Hindlimb muscle (tissue), 1 donor: ENCODE measurements at regions not wholly inside any gene's neighbourhood (a gene's known extent, or its start where the extent isn't known, plus 50 kb on each side); places are given as distances from the start of the nearest gene placed in this dataset.

Source experiments
- DNase-seq: peaks from one replicate; pipeline ENCODE4 v3.0.0-alpha.2; 2013

- no peak for DNase-seq
Measured at GRCh38 chr1:106185089-106185488, 871.4 kb upstream of the PRMT6 start.

- no peak for DNase-seq
Measured at GRCh38 chr1:106189780-106190179, 866.7 kb upstream of the PRMT6 start.

GRCh38 chr1:106194206-106194605, 862.3 kb upstream of the PRMT6 start:
- no peak for DNase-seq

- DNase-seq: no peak
Measured at GRCh38 chr1:106200711-106201110, 855.8 kb upstream of the PRMT6 start.

GRCh38 chr1:106207185-106207584, 849.3 kb upstream of the PRMT6 start:
- no peak for DNase-seq

GRCh38 chr1:106217765-106218164, 838.7 kb upstream of the PRMT6 start:
- no peak for DNase-seq

- DNase-seq: no peak
Measured at GRCh38 chr1:106222403-106222802, 834.1 kb upstream of the PRMT6 start.

GRCh38 chr1:106223213-106223612, 833.3 kb upstream of the PRMT6 start:
- no peak for DNase-seq

- no peak for DNase-seq
Measured at GRCh38 chr1:106224426-106224825, 832.0 kb upstream of the PRMT6 start.

GRCh38 chr1:106225403-106225802, 831.1 kb upstream of the PRMT6 start:
- DNase-seq: no peak

GRCh38 chr1:106226550-106226949, 829.9 kb upstream of the PRMT6 start:
- DNase-seq: no peak

- DNase-seq: peak; percentile 8
Measured at GRCh38 chr1:106232128-106232527, 824.3 kb upstream of the PRMT6 start.

GRCh38 chr1:106233511-106233910, 823.0 kb upstream of the PRMT6 start:
- no peak for DNase-seq

GRCh38 chr1:106249365-106249764, 807.1 kb upstream of the PRMT6 start:
- DNase-seq: no peak

GRCh38 chr1:106249810-106250209, 806.7 kb upstream of the PRMT6 start:
- no peak for DNase-seq

- no peak for DNase-seq
Measured at GRCh38 chr1:106254748-106255147, 801.7 kb upstream of the PRMT6 start.

GRCh38 chr1:106266786-106267185, 789.7 kb upstream of the PRMT6 start:
- DNase-seq: no peak

GRCh38 chr1:106268070-106268469, 788.4 kb upstream of the PRMT6 start:
- no peak for DNase-seq

GRCh38 chr1:106276871-106277270, 779.6 kb upstream of the PRMT6 start:
- DNase-seq: peak; percentile 22

- no peak for DNase-seq
Measured at GRCh38 chr1:106277786-106278185, 778.7 kb upstream of the PRMT6 start.

- DNase-seq: no peak
Measured at GRCh38 chr1:106278716-106279115, 777.8 kb upstream of the PRMT6 start.

- no peak for DNase-seq
Measured at GRCh38 chr1:106289265-106289928, 767.1 kb upstream of the PRMT6 start.

GRCh38 chr1:106290805-106291501, 765.5 kb upstream of the PRMT6 start:
- DNase-seq: peak; percentile 23

GRCh38 chr1:106292130-106292529, 764.3 kb upstream of the PRMT6 start:
- no peak for DNase-seq

- DNase-seq: no peak
Measured at GRCh38 chr1:106296431-106296830, 760.0 kb upstream of the PRMT6 start.
